ENCODE measurements at regions not wholly inside any gene's neighbourhood (a gene's known extent, or its start where the extent isn't known, plus 50 kb on each side); places are given as distances from the start of the nearest gene placed in this dataset.
"Not testable (repeated sequence)": the region's sequence is repeated elsewhere in the genome, so short reads cannot be mapped to it uniquely, and the experiment has no call there.

- H3K9me3 ChIP-seq (ENCODE audit: control insufficient read depth in 2 of 2, low read length in 2 of 2); H3K9ac ChIP-seq (ENCODE audit: low read length in 2 of 2); H3K4me3 ChIP-seq (ENCODE audit: low read length in 2 of 2); H3K27me3 ChIP-seq (ENCODE audit: control insufficient read depth in 1 of 2, insufficient read depth in 2 of 2, low read length in 2 of 2); H3K27ac ChIP-seq (ENCODE audit: low read length); H3K36me3 ChIP-seq (ENCODE audit: control insufficient read depth in 2 of 2, insufficient read depth in 2 of 2, low read length in 2 of 2); H3K4me1 ChIP-seq (ENCODE audit: control insufficient read depth, insufficient read depth, low read length): not testable (repeated sequence)
These were observed 1385.6 kb downstream of the CDH12 start for GRCh38 chr5:21467544-21467943.

GRCh38 chr5:21459744-21460073, 1393.4 kb downstream of the CDH12 start:
- H3K4me1 ChIP-seq (ENCODE audit: control insufficient read depth, insufficient read depth, low read length); H3K36me3 ChIP-seq (ENCODE audit: control insufficient read depth in 2 of 2, insufficient read depth in 2 of 2, low read length in 2 of 2); H3K27ac ChIP-seq (ENCODE audit: low read length); H3K9me3 ChIP-seq (ENCODE audit: control insufficient read depth in 2 of 2, low read length in 2 of 2); H3K27me3 ChIP-seq (ENCODE audit: control insufficient read depth in 1 of 2, insufficient read depth in 2 of 2, low read length in 2 of 2): not testable (repeated sequence)
- Histone ChIP-seq H3K4me3 (ENCODE audit: low read length in 2 of 2) (peak overlapping the region; percentile 35 to 73), H3K9ac (ENCODE audit: low read length in 2 of 2) (peak overlapping the region in 1 of 2 donors; percentile 57)

GRCh38 chr5:21452449-21452848, 1400.7 kb downstream of the CDH12 start:
- H3K4me3 ChIP-seq (ENCODE audit: low read length in 2 of 2), result no peak overlapping the region
- H3K4me1 ChIP-seq (ENCODE audit: control insufficient read depth, insufficient read depth, low read length), result no peaks in the 10 kb centered on the region
- no peak overlapping the region for H3K9ac ChIP-seq (ENCODE audit: low read length in 2 of 2)
- no peaks in the 10 kb centered on the region for H3K9me3 ChIP-seq (ENCODE audit: control insufficient read depth in 2 of 2, low read length in 2 of 2)
- H3K36me3 ChIP-seq (ENCODE audit: control insufficient read depth in 2 of 2, insufficient read depth in 2 of 2, low read length in 2 of 2), result no peaks in the 10 kb centered on the region
- no peak overlapping the region for H3K27ac ChIP-seq (ENCODE audit: low read length)
- no peaks in the 10 kb centered on the region for H3K27me3 ChIP-seq (ENCODE audit: control insufficient read depth in 1 of 2, insufficient read depth in 2 of 2, low read length in 2 of 2)

GRCh38 chr5:21432646-21433045, 1420.5 kb downstream of the CDH12 start:
- no peaks in the 10 kb centered on the region for H3K9me3 ChIP-seq (ENCODE audit: control insufficient read depth in 2 of 2, low read length in 2 of 2)

GRCh38 chr5:21424907-21425306, 1428.2 kb downstream of the CDH12 start:
- no peak overlapping the region for H3K4me3 ChIP-seq (ENCODE audit: low read length in 2 of 2)
- H3K27me3 ChIP-seq (ENCODE audit: control insufficient read depth in 1 of 2, insufficient read depth in 2 of 2, low read length in 2 of 2), result no peaks in the 10 kb centered on the region
- no peaks in the 10 kb centered on the region for H3K9me3 ChIP-seq (ENCODE audit: control insufficient read depth in 2 of 2, low read length in 2 of 2)
- no peaks in the 10 kb centered on the region for H3K4me1 ChIP-seq (ENCODE audit: control insufficient read depth, insufficient read depth, low read length)
- no peak overlapping the region for H3K9ac ChIP-seq (ENCODE audit: low read length in 2 of 2)
- no peaks in the 10 kb centered on the region for H3K36me3 ChIP-seq (ENCODE audit: control insufficient read depth in 2 of 2, insufficient read depth in 2 of 2, low read length in 2 of 2)
- no peak overlapping the region for H3K27ac ChIP-seq (ENCODE audit: low read length)

More at GRCh38 chr5:21432646-21433045, 1420.5 kb downstream of the CDH12 start:
- Histone ChIP-seq H3K9ac (ENCODE audit: low read length in 2 of 2) (no peak overlapping the region), H3K4me3 (ENCODE audit: low read length in 2 of 2) (no peak overlapping the region), H3K27me3 (ENCODE audit: control insufficient read depth in 1 of 2, insufficient read depth in 2 of 2, low read length in 2 of 2) (no peaks in the 10 kb centered on the region), H3K36me3 (ENCODE audit: control insufficient read depth in 2 of 2, insufficient read depth in 2 of 2, low read length in 2 of 2) (no peaks in the 10 kb centered on the region), H3K27ac (ENCODE audit: low read length) (no peak overlapping the region), H3K4me1 (ENCODE audit: control insufficient read depth, insufficient read depth, low read length) (no peaks in the 10 kb centered on the region)

GRCh38 chr5:21419383-21419782, 1431.4 kb upstream of the CDH18 start:
- H3K27ac ChIP-seq (ENCODE audit: low read length), result no peak overlapping the region
- H3K9ac ChIP-seq (ENCODE audit: low read length in 2 of 2), result no peak overlapping the region
- no peaks in the 10 kb centered on the region for H3K9me3 ChIP-seq (ENCODE audit: control insufficient read depth in 2 of 2, low read length in 2 of 2)
- H3K27me3 ChIP-seq (ENCODE audit: control insufficient read depth in 1 of 2, insufficient read depth in 2 of 2, low read length in 2 of 2), result no peaks in the 10 kb centered on the region
- H3K4me3 ChIP-seq (ENCODE audit: low read length in 2 of 2), result no peak overlapping the region
- no peaks in the 10 kb centered on the region for H3K36me3 ChIP-seq (ENCODE audit: control insufficient read depth in 2 of 2, insufficient read depth in 2 of 2, low read length in 2 of 2)
- no peaks in the 10 kb centered on the region for H3K4me1 ChIP-seq (ENCODE audit: control insufficient read depth, insufficient read depth, low read length)

GRCh38 chr5:21402089-21402488, 1414.1 kb upstream of the CDH18 start:
- not testable (repeated sequence) for H3K27ac ChIP-seq (ENCODE audit: low read length); H3K27me3 ChIP-seq (ENCODE audit: control insufficient read depth in 1 of 2, insufficient read depth in 2 of 2, low read length in 2 of 2); H3K9me3 ChIP-seq (ENCODE audit: control insufficient read depth in 2 of 2, low read length in 2 of 2); H3K36me3 ChIP-seq (ENCODE audit: control insufficient read depth in 2 of 2, insufficient read depth in 2 of 2, low read length in 2 of 2); H3K4me3 ChIP-seq (ENCODE audit: low read length in 2 of 2); H3K4me1 ChIP-seq (ENCODE audit: control insufficient read depth, insufficient read depth, low read length); H3K9ac ChIP-seq (ENCODE audit: low read length in 2 of 2)

GRCh38 chr5:21398511-21398910, 1410.5 kb upstream of the CDH18 start:
- Histone ChIP-seq H3K9me3 (ENCODE audit: control insufficient read depth in 2 of 2, low read length in 2 of 2) (no peaks in the 10 kb centered on the region), H3K4me3 (ENCODE audit: low read length in 2 of 2) (no peak overlapping the region)

GRCh38 chr5:21397693-21398092, 1409.7 kb upstream of the CDH18 start:
- Histone ChIP-seq H3K27ac (ENCODE audit: low read length) (no peak overlapping the region), H3K4me3 (ENCODE audit: low read length in 2 of 2) (no peak overlapping the region), H3K4me1 (ENCODE audit: control insufficient read depth, insufficient read depth, low read length) (no peaks in the 10 kb centered on the region), H3K9me3 (ENCODE audit: control insufficient read depth in 2 of 2, low read length in 2 of 2) (no peaks in the 10 kb centered on the region), H3K9ac (ENCODE audit: low read length in 2 of 2) (no peak overlapping the region), H3K27me3 (ENCODE audit: control insufficient read depth in 1 of 2, insufficient read depth in 2 of 2, low read length in 2 of 2) (no peaks in the 10 kb centered on the region), H3K36me3 (ENCODE audit: control insufficient read depth in 2 of 2, insufficient read depth in 2 of 2, low read length in 2 of 2) (no peaks in the 10 kb centered on the region)

More at GRCh38 chr5:21398511-21398910, 1410.5 kb upstream of the CDH18 start:
- no peak overlapping the region for H3K9ac ChIP-seq (ENCODE audit: low read length in 2 of 2)
- H3K27ac ChIP-seq (ENCODE audit: low read length), result no peak overlapping the region
- no peaks in the 10 kb centered on the region for H3K36me3 ChIP-seq (ENCODE audit: control insufficient read depth in 2 of 2, insufficient read depth in 2 of 2, low read length in 2 of 2)
- no peaks in the 10 kb centered on the region for H3K4me1 ChIP-seq (ENCODE audit: control insufficient read depth, insufficient read depth, low read length)
- H3K27me3 ChIP-seq (ENCODE audit: control insufficient read depth in 1 of 2, insufficient read depth in 2 of 2, low read length in 2 of 2), result no peaks in the 10 kb centered on the region

- Histone ChIP-seq H3K27ac (ENCODE audit: low read length) (no peak overlapping the region), H3K27me3 (ENCODE audit: control insufficient read depth in 1 of 2, insufficient read depth in 2 of 2, low read length in 2 of 2) (no peaks in the 10 kb centered on the region), H3K36me3 (ENCODE audit: control insufficient read depth in 2 of 2, insufficient read depth in 2 of 2, low read length in 2 of 2) (no peaks in the 10 kb centered on the region), H3K9me3 (ENCODE audit: control insufficient read depth in 2 of 2, low read length in 2 of 2) (no peaks in the 10 kb centered on the region), H3K4me1 (ENCODE audit: control insufficient read depth, insufficient read depth, low read length) (no peaks in the 10 kb centered on the region), H3K4me3 (ENCODE audit: low read length in 2 of 2) (no peak overlapping the region), H3K9ac (ENCODE audit: low read length in 2 of 2) (no peak overlapping the region)
These were observed 1403.5 kb upstream of the CDH18 start for GRCh38 chr5:21391506-21391905.

GRCh38 chr5:21360754-21361153, 1372.8 kb upstream of the CDH18 start:
- H3K27me3 ChIP-seq (ENCODE audit: control insufficient read depth in 1 of 2, insufficient read depth in 2 of 2, low read length in 2 of 2); H3K9ac ChIP-seq (ENCODE audit: low read length in 2 of 2); H3K4me3 ChIP-seq (ENCODE audit: low read length in 2 of 2); H3K4me1 ChIP-seq (ENCODE audit: control insufficient read depth, insufficient read depth, low read length); H3K9me3 ChIP-seq (ENCODE audit: control insufficient read depth in 2 of 2, low read length in 2 of 2); H3K27ac ChIP-seq (ENCODE audit: low read length); H3K36me3 ChIP-seq (ENCODE audit: control insufficient read depth in 2 of 2, insufficient read depth in 2 of 2, low read length in 2 of 2): not testable (repeated sequence)

- H3K9ac ChIP-seq (ENCODE audit: low read length in 2 of 2); H3K9me3 ChIP-seq (ENCODE audit: control insufficient read depth in 2 of 2, low read length in 2 of 2); H3K27me3 ChIP-seq (ENCODE audit: control insufficient read depth in 1 of 2, insufficient read depth in 2 of 2, low read length in 2 of 2); H3K4me1 ChIP-seq (ENCODE audit: control insufficient read depth, insufficient read depth, low read length); H3K27ac ChIP-seq (ENCODE audit: low read length); H3K36me3 ChIP-seq (ENCODE audit: control insufficient read depth in 2 of 2, insufficient read depth in 2 of 2, low read length in 2 of 2); H3K4me3 ChIP-seq (ENCODE audit: low read length in 2 of 2): not testable (repeated sequence)
These were observed 1353.9 kb upstream of the CDH18 start for GRCh38 chr5:21341948-21342261.

Measured in stomach smooth muscle (tissue), 2 donors.